NCI-H146 treated with DMSO at 0.1 percent for 48 hours (cell line): ENCODE measurements at regions not wholly inside any gene's neighbourhood (a gene's known extent, or its start where the extent isn't known, plus 50 kb on each side); places are given as distances from the start of the nearest gene placed in this dataset.
"Not testable (repeated sequence)": the region's sequence is repeated elsewhere in the genome, so short reads cannot be mapped to it uniquely, and the experiment has no call there.

Source experiments
- DNase-seq: peaks from one replicate; lab custom pipeline; 2025; ENCODE audit not compliant: unreplicated experiment; lab: John Stamatoyannopoulos, UW

- DNase-seq, result not testable (repeated sequence)
These were observed 236.4 kb upstream of the GALNT17 start for GRCh38 chr7:70895337-70896200.

GRCh38 chr7:70907259-70908247 is 224.4 kb upstream of the GALNT17 start:
- DNase-seq, result no peak

DNA sequence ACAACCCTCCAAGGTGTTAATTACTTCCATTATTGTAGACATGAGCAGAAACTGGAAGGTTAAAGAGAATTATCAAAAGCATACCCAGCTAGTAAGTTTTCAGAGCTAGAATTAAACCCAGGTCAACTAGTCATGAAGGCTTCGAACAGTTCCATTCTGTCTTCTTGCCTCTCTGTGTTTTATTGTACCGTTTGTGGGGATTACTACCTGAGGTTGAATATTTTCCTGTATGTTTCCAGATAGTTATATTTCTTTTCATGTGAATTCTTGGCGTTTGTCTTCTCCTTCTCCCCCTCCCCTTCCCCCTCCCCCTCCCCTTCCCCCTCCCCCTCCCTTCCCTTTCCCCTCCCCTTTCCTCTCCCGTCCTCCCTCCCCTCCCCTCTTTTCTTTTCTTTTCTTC is 218.0 kb upstream of the GALNT17 start:
- DNase-seq, result no peak

GRCh38 chr7:70915067-70915466 is 216.9 kb upstream of the GALNT17 start:
- DNase-seq, result no peak

GRCh38 chr7:70919481-70920073 is 212.4 kb upstream of the GALNT17 start:
- no peak for DNase-seq

DNA sequence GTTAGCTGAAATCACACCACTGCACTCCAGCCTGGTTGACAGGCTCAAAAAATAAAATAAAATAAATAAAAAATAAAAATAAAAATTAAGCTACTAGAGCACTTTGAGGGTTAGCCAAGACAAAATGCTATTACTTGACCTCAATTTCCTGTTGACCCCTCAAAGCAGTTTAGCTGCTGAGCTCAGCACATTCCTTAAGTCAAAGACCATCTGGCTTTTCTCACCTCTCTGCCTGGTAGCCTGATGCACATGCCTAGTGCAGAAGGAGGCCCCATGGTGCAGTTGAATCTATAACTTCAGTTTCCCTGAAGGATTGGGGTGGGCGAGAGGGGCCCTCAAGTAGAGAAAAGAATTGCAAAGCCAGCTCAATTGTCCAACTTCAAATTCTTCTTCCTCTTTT is 211.1 kb upstream of the GALNT17 start:
- no peak for DNase-seq

- DNase-seq, result no peak
These were observed 208.6 kb upstream of the GALNT17 start for GRCh38 chr7:70923181-70923845.

- DNase-seq, result no peak
These were observed 206.4 kb upstream of the GALNT17 start for GRCh38 chr7:70925411-70926115.

DNA sequence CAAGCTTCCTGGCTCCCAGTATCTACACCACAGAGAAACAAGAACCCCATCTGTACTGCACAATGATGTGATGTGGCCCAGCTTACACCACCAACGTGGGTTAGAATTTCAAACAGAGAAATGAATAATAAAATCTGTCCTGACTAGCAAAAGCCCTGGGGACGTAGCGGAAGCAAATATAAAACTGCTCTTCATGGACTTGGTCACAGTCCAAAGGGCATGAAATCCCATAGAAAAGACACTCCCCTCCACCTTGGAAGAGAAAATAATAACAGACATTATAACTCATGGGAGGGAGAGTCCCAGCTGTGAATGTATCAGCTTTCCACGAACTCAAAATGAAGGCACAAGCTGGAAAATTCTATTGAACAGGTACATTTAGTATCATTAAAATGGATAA is 205.3 kb upstream of the GALNT17 start:
- no peak for DNase-seq

DNA sequence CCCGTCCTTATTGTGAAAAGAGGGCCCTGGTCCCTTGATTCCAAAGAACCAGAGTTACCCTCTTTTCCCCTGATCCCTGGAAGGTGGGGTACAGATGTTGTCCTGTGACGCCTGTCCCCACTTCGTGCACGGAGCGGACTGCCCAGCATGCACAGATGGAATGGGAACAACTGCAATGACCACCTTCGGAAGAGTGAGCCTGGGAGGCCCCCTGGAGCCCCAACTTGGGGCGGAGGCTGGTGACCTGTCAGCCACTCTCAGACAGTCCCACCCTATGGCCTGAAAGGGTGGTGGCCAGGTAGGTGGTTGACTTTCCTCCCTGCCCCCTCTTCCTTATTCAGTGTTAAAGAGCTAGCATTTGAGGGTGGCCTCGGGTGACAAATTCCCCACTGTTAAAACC is 196.6 kb upstream of the GALNT17 start:
- no peak for DNase-seq

DNA sequence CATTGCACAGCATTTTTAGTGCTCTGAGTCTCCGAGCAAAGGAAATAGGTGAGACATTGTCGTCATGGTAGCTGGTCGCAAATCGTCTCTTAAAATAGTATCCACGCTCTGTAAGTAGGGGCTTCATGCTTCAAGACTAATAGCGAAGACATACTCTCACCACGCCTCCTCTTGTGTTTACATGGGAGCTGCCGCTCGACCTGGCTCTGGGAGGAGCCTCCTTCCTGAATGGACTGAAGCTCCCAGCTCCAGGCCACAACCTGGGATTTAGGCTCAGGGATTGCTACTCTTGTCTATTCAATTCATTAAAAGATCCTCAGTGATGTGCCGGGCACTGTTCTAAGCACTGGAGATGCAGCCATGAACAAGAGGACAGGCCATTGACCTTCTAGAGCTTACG is 196.1 kb upstream of the GALNT17 start:
- DNase-seq, result no peak

GRCh38 chr7:70937424-70937823 is 194.5 kb upstream of the GALNT17 start:
- DNase-seq, result no peak

GRCh38 chr7:70940597-70940996 is 191.3 kb upstream of the GALNT17 start:
- no peak for DNase-seq

GRCh38 chr7:70942791-70943190 is 189.2 kb upstream of the GALNT17 start:
- no peak for DNase-seq

DNA sequence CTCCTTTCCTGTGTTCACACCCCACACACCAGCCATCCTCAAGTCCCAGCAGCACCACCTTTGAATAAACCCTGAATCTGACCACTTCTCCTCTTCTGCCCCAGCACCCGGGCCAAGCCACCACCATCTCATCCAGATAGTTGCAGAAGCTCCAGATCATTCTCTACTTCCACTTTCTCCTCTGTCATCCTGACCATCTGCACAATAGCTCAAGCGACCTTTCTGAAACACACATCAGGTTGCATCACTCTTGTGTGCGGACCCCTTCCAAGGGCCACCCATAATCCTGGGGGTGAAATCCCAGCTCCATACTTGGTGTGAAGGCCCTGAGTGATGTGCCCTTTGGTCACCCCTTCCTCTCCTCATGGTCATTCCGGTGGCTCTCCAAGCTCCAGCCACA is 187.4 kb upstream of the GALNT17 start:
- DNase-seq, result no peak

- DNase-seq, result no peak
These were observed 184.8 kb upstream of the GALNT17 start for GRCh38 chr7:70947181-70947580.

GRCh38 chr7:70949862-70950261 is 182.1 kb upstream of the GALNT17 start:
- DNase-seq, result no peak

DNA sequence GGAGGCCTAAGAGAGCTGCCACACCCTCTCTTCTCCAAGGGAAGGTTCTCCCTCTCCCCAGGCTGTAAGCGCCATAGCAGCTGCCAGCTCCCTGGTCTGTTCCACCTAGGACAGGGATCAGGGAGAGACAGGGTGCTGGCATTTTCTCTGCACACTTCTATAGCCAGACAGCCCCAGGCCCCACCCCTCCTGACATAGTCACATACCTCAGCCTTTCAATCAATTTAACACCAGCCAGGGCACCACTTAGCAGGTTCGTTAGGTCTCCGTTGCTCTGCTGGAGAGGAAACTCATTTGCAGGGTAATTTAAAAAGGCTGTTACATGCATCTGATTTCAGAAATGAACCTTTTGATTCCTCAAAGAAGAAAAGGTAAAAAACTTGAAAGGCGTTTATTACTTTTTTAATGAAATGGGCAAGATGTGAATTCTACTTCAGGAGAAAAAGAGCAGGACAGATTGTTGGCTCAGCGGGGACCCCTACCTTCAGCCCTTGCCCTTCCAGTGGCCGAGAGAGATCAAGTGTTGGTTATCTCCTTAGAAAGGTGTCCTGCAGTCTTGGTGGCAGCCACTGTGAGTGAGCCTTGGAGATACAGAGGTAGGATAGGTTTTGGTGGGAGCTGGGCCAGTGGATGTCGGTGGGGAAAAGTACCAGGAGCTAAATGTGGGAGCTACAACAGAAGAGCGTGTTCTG is 180.5 kb upstream of the GALNT17 start:
- no peak for DNase-seq

DNA sequence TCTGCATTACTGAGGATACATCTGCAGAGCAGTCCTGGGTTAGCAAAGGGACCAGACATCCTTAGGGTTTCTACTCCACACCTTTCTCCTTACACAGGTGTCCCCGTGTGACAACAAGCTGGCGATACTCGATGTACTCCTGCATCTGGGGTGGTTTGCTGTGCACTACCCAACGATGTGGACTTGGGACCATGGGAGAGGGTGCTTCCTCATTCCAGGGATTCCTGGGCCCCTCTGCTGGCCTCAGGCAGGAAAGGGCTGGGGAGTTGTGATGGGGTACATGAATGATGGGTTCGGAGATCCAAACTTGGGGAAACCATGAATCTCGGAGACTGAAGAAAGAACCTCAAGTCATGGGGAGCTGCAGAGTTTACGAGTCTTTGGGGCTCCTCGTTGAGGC is 179.6 kb upstream of the GALNT17 start:
- no peak for DNase-seq

DNA sequence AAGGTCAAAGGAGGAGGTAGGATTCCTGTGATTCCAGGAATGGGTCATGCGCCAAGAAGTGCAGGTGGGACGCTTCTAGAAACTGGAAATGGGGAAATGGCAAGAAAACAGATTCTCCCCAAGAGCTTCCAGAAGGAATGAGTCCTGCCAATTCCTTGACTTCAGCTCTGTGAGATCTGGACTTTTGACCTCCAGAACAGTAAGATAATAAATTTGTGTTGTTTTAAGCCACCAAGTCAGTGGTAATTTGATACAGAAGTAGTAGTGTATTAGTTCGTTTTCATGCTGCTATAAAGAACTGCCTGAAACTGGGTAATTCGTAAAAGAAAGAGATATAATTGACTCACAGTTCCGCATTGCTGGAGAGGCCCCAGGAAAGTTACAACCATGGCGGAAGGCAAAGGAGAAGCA is 178.6 kb upstream of the GALNT17 start:
- DNase-seq, result no peak
